ENCODE measurements at regions not wholly inside any gene's neighbourhood (a gene's known extent, or its start where the extent isn't known, plus 50 kb on each side); places are given as distances from the start of the nearest gene placed in this dataset.
"Not testable (repeated sequence)": the region's sequence is repeated elsewhere in the genome, so short reads cannot be mapped to it uniquely, and the experiment has no call there.

GRCh38 chr7:13107291-13107690 lies 419.9 kb downstream of the ARL4A start:
- DNase-seq, result no peak

DNA sequence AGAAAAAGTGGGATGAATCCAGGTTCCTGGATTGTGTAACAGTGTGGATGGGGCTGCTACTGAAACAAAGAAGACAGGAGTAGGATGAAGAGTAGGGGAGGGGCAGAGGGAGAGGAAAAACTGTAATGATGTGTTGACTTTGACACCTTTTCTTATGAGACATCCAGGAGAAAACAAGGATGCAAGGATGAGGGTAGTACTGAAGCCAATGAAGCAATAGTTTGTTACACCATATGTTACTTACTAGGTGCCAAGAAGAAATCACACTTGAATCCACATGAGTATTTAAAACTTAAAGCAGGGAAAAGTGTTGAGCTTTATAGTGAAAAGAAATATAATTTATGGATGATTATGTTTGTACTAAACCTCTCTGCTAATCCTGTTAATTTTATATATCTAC lies 420.6 kb downstream of the ARL4A start:
- DNase-seq, result no peak

GRCh38 chr7:13109201-13109600 lies 421.8 kb downstream of the ARL4A start:
- no peak for DNase-seq

DNA sequence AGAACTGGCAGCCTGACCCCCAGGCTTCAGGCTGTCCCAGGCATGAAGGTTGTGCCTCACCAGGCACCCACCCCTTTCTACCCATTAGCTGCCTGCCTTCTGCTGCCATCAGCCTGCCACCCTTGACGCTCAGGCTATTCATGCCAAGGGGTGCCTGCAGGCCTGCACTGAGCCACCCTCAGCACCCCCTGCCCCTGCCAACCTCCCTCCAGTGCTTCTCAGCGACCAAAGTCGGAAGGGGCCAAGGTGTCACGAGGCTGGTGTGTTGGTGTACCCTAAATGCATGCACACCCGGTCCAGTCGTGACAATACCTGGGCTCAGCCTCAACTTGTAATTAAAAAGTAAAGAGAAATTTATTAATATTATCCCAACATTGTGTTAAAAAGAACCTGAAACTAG lies 422.7 kb downstream of the ARL4A start:
- no peak for DNase-seq

DNA sequence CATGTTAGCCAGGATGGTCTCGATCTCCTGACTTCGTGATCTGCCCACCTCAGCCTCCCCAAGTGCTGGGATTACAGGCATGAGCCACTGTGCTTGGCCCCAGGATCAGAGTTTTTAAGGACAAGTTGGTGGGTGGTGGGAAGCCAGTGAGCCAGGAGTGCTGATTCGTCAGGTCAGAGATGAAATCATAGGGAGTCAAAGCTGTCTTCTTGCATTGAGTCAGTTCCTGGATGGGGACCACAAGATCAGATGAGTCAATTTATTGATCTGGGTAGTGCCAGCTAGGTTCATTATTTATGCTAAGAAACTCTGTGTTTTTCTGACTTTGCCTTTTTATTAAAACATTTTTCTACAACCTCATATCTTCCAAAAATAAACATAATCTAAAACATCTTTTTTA lies 423.8 kb downstream of the ARL4A start:
- DNase-seq, result no peak

DNA sequence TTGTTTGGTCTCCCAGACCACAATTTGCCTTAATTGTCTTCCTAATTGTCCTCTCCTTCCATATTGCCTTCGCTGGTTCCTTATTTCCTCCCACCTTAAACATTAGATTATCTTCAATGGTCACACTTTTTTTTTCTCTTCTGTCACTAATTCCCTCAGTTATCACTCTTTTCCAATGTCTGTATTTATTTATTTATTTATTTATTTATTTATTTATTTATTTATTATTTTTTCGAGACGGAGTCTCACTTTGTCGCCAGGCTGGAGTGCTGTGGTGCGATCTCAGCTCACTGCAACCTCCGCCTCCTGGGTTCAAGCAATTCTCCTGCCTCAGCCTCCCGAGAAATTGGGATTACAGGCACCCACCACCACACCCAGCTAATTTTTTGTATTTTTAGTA lies 426.8 kb downstream of the ARL4A start:
- DNase-seq, result not testable (repeated sequence)

- DNase-seq, result no peak
Observed at GRCh38 chr7:13115157-13115772, 427.8 kb downstream of the ARL4A start.

- no peak for DNase-seq
Observed at GRCh38 chr7:13115855-13116254, 428.4 kb downstream of the ARL4A start.

DNA sequence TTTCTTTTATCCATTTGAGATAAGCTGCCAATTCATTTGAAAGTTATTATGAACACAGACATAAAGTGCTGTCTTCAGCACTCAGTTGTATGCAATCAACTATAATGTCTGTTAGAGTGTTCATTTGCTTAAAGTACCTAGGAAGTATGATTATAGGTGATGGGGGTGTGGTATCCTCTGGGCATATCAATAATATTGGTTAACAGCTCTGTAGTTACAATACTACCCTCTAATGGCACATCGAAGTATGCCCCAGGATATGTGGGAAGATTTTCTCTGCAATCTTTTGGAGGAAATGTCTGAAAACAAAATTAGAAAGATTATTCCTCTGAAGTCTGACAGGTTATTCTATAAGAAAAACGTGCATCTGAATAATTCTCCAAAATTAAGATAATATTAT lies 429.7 kb downstream of the ARL4A start:
- peak in 1 of 2 experiments; percentile 21 for DNase-seq

GRCh38 chr7:13117592-13117991 lies 430.2 kb downstream of the ARL4A start:
- DNase-seq, result no peak

- not testable (repeated sequence) for DNase-seq
Observed at GRCh38 chr7:13124629-13125028, 437.2 kb downstream of the ARL4A start.

GRCh38 chr7:13126347-13126746 lies 438.9 kb downstream of the ARL4A start:
- no peak for DNase-seq

DNA sequence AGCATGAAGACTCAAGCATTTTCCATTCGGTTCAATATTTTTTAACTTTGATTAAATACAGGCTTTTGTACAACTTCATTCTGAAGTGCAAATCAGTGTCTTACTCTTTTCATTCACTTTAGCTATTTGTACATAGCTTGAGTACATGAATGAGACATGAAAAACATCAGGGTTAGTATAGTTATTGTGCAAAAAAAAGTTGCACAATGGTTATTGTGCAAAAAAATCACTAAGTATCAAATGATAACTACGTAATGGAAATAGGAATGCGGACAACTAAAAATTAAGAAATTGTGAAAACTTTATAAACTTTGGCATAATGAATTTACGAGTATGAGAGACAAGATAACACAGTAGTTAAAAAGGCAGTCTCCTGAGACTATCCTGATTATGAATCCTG lies 442.9 kb downstream of the ARL4A start:
- DNase-seq, result no peak

DNA sequence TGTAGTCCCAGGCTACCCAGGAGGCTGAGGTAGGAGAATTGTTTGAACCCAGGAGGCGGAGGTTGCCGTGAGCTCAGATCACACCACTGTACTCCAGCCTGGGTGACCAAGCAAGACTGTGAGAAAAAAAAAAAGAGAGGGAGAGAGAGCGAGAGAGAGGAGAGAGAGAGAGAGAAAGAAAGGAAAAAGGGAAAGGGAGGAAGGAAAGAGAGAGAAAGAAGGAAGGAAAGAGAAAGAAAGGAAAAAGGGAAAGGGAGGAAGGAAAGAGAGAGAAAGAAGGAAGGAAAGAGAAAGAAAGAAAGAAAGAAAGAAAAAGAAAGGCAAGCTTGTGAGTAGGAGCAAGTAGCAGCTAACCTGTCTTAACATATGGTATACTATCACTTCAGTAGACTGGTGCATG lies 443.5 kb downstream of the ARL4A start:
- DNase-seq, result not testable (repeated sequence)

DNA sequence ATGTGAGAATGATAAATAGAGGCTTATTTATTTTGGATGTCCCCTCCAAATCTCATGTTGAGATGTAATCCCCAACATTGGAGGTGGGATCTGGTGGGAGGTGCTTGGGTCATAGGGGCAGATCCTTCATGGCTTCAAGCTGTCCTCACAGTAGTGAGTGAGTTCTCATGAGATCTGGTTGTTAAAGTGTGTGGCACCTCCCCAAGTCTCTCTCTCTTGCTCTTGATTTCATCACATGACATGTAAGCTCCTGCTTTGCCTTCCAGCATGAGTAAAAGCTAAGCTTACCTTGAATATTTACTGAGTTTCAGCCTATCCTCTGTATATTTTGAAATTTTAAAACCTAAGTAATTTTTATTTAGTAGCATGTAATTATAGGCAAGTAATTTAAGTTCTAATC lies 444.9 kb downstream of the ARL4A start:
- DNase-seq, result no peak

GRCh38 chr7:13136345-13136744 lies 448.9 kb downstream of the ARL4A start:
- DNase-seq, result not testable (repeated sequence)

DNA sequence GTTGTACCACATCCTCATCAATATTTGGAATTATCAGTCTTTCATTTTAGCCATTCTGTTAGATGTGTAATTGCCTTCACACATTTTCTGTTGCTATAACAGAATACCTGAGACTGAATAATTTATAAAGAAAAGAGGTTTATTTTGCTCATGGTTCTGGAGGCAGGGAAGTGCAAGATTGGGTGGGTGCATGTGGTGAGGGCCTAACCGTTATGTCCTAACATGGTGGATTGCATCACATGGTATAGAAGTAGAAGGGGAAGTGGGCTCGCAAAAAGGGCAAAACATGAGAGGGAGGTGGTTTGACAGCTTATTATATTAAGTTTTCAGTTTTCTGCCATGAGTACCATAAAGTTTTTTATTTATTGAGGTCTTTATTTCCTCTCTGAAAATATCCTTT lies 452.0 kb downstream of the ARL4A start:
- DNase-seq, result no peak

DNA sequence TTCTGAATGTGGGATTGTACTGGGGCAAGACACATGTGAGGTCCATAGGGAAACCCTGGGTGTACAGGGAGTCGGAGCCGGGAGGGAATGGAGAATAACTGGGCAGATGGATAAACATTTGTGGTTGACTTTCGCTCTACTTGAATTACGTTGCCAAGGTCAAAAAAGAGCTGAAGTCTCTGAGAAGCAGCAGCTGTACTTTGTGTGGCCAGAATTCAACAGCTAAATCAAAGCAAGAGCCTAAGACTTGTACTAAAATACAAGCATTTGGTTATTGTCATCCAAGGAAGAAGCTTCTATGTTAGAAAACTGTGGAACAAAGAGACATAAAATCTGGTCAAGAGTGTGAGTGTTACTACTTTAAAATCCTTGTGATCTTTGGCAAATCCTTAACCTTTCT lies 457.2 kb downstream of the ARL4A start:
- peak; percentile 74 to 78 for DNase-seq

- no peak for DNase-seq
Observed at GRCh38 chr7:13148548-13148947, 461.1 kb downstream of the ARL4A start.

- no peak for DNase-seq
Observed at GRCh38 chr7:13151978-13152377, 464.5 kb downstream of the ARL4A start.

DNA sequence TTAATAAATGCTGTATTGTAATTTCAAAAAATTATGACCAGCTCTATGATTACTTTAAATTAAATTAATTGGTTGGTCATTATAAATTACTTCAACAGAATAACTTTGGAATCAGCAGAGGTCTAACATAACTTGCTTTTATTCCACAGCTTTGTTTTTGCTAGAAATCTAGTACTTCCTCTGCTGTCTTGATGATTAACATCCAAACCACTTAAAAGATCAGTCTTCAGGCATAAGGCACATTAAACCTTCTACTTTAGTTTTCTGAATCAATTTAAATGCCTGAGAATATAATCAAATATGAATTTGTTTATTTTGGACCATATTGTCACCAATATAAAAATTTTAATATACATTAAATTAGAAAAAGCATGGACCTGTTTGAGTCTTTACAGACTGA lies 465.3 kb downstream of the ARL4A start:
- DNase-seq, result no peak

- DNase-seq, result peak in 1 of 2 experiments; percentile 23
Observed at GRCh38 chr7:13153266-13153665, 465.8 kb downstream of the ARL4A start.

GRCh38 chr7:13153742-13154141 lies 466.3 kb downstream of the ARL4A start:
- no peak for DNase-seq

GRCh38 chr7:13155188-13155587 lies 467.8 kb downstream of the ARL4A start:
- DNase-seq, result peak in 1 of 2 experiments; percentile 19

GRCh38 chr7:13159003-13159402 lies 471.6 kb downstream of the ARL4A start:
- peak in 1 of 2 experiments; percentile 34 for DNase-seq
